Lower lobe of right lung (tissue), 2 donors: ENCODE measurements at regions not wholly inside any gene's neighbourhood (a gene's known extent, or its start where the extent isn't known, plus 50 kb on each side); places are given as distances from the start of the nearest gene placed in this dataset.
A peak's percentile ranks its signal among the peaks of the same experiment; 100 is the strongest.

Source experiments
- ATAC-seq, 2 donors: fragments of 200-7000 bp; cut with Tn5 transposase; one replicate each; pipeline ENCODE4 v1.9.1; 2020 to 2022; ENCODE audit warnings: mild to moderate bottlenecking in 2 of 2, moderate library complexity in 2 of 2
- DNase-seq: peaks from one replicate; pipeline ENCODE4 v3.0.0-alpha.2; 2020
- H3K27ac ChIP-seq: fragments of 200-600 bp; one replicate; pipeline ENCODE4 v1.8.0; 2022
- H3K27me3 ChIP-seq: fragments of 200-600 bp; one replicate; pipeline ENCODE4 v1.8.0; 2022; ENCODE audit warnings: low read depth
- H3K36me3 ChIP-seq: fragments of 200-600 bp; one replicate; pipeline ENCODE4 v1.8.0; 2022; ENCODE audit warnings: mild to moderate bottlenecking
- H3K4me1 ChIP-seq: fragments of 200-600 bp; one replicate; pipeline ENCODE4 v1.8.0; 2022
- H3K4me3 ChIP-seq: fragments of 200-600 bp; one replicate; pipeline ENCODE4 v1.8.0; 2022; ENCODE audit warnings: mild to moderate bottlenecking
- H3K9me3 ChIP-seq: fragments of 200-600 bp; one replicate; pipeline ENCODE4 v1.8.0; 2022
- intact Hi-C: fragments of 100-400 bp; cut with DNase I; formaldehyde crosslinking; loops from one replicate; pipeline ENCODE4 v1.11.0; 2022
- TF ChIP-seq, protein P1 (sequence below): fragments of 200-600 bp; IDR thresholded peaks from one replicate; pipeline ENCODE4 v1.8.0; 2022; ENCODE audit warnings: antibody characterized with exemption, mild to moderate bottlenecking
- donor health status: DM: no; HTN: yes; CAD: no; lungs with severe emphysema.

DNA sequence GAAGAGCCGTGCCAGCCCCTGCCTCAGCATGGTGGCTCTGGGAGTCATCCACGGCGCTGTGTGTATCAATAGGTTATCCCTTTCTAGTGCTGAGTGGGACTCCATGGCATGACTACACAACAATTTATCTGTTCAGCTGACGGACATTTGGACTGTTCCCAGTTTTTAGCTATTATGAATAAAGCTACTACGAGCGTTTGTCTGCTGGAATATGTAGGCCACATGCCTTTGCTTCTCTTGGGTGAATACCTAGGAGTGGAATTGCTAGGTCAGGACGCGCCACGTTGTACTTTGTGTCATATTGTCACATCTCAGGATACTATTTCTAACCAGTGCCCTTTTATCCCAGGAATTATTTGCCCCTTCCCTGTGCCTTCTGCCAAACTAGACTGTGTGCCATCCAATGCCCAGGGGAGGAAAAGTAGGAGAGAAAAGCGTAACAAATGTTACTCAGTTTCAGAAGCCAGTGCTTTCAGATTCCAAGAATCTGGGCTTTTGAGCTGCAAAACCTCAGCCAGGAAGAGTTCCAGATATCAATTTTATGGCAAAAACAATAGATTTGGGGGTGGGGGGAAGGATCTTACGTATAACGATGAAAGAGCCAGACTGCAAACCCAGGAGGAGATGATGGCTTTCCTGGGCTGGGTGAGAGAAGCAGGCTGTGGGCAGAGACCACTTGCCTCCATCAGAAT lies 62.5 kb upstream of the NCOR2 start:
- no peak for ATAC-seq
- intact Hi-C loops: no loop called here
- Histone ChIP-seq H3K4me1 (peaks cover 26% of the 10 kb centered on the region), H3K4me3 (no peak overlapping the region), H3K27ac (no peak overlapping the region), H3K36me3 (no peaks in the 10 kb centered on the region), H3K9me3 (no peaks in the 10 kb centered on the region), H3K27me3 (no peaks in the 10 kb centered on the region)
- DNase-seq: no peak
- TF ChIP-seq, protein P1, sequence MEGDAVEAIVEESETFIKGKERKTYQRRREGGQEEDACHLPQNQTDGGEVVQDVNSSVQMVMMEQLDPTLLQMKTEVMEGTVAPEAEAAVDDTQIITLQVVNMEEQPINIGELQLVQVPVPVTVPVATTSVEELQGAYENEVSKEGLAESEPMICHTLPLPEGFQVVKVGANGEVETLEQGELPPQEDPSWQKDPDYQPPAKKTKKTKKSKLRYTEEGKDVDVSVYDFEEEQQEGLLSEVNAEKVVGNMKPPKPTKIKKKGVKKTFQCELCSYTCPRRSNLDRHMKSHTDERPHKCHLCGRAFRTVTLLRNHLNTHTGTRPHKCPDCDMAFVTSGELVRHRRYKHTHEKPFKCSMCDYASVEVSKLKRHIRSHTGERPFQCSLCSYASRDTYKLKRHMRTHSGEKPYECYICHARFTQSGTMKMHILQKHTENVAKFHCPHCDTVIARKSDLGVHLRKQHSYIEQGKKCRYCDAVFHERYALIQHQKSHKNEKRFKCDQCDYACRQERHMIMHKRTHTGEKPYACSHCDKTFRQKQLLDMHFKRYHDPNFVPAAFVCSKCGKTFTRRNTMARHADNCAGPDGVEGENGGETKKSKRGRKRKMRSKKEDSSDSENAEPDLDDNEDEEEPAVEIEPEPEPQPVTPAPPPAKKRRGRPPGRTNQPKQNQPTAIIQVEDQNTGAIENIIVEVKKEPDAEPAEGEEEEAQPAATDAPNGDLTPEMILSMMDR: no peak

GRCh38 chr12:124629117-124629516 lies 61.7 kb upstream of the NCOR2 start:
- Histone ChIP-seq H3K27me3 (no peaks in the 10 kb centered on the region), H3K27ac (no peak overlapping the region), H3K4me1 (peaks cover 26% of the 10 kb centered on the region), H3K9me3 (no peaks in the 10 kb centered on the region), H3K4me3 (no peak overlapping the region), H3K36me3 (no peaks in the 10 kb centered on the region)
- DNase-seq (no peak), ATAC-seq (no peak)
- TF ChIP-seq, protein P1: no peak
- intact Hi-C loops: no loop called here

- no peak overlapping the region for H3K4me3 ChIP-seq
- no peak for DNase-seq
- H3K27ac ChIP-seq: no peak overlapping the region
- H3K36me3 ChIP-seq: no peaks in the 10 kb centered on the region
- H3K27me3 ChIP-seq: no peaks in the 10 kb centered on the region
- no peaks in the 10 kb centered on the region for H3K9me3 ChIP-seq
- peaks cover 27% of the 10 kb centered on the region for H3K4me1 ChIP-seq
- intact Hi-C loops: no loop called here
- no peak for ATAC-seq
- TF ChIP-seq, protein P1: no peak
Measured at GRCh38 chr12:124627956-124628355, 60.5 kb upstream of the NCOR2 start.

DNA sequence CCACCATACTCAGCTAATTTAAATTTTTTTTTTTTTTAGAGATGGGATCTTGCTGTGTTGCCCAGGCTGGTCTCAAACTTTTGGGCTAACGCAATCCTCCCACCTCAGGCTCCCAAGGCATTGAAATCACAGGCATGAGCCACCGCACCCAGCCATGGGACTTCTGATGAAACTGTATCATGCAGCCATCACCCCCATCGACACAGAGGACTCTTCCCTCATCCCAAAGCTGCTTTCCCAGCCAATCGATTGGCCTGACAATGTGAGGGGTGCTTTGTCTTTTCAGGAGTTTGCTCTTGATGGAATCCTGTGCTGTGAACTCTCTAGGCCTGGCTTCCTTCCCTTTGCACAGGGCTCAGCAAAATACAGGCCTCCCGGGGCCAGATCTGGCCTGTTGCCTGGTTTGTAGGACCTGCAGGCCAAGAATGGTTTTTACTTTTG lies 59.6 kb upstream of the NCOR2 start:
- intact Hi-C loops: no loop called here
- ATAC-seq: no peak

GRCh38 chr12:124625867-124626675 lies 58.7 kb upstream of the NCOR2 start:
- Histone ChIP-seq H3K4me3 (no peak overlapping the region), H3K27me3 (no peaks in the 10 kb centered on the region), H3K36me3 (no peaks in the 10 kb centered on the region), H3K4me1 (peaks cover 43% of the 10 kb centered on the region), H3K27ac (peak overlapping the region; percentile 78), H3K9me3 (no peaks in the 10 kb centered on the region)
- intact Hi-C loops: no loop called here
- TF ChIP-seq, protein P1: no peak
- DNase-seq (peak; percentile 90), ATAC-seq (peak; percentile 78 to 92)

More for the DNA sequence above, 59.6 kb upstream of the NCOR2 start:
- H3K4me1 ChIP-seq: peaks cover 37% of the 10 kb centered on the region
- H3K27me3 ChIP-seq: no peaks in the 10 kb centered on the region
- TF ChIP-seq, protein P1: no peak
- no peaks in the 10 kb centered on the region for H3K9me3 ChIP-seq
- no peak overlapping the region for H3K4me3 ChIP-seq
- peak overlapping the region; percentile 78 for H3K27ac ChIP-seq
- H3K36me3 ChIP-seq: no peaks in the 10 kb centered on the region
- no peak for DNase-seq
